NCI-H526 treated with DMSO at 0.1 percent for 48 hours (cell line): ENCODE measurements at regions not wholly inside any gene's neighbourhood (a gene's known extent, or its start where the extent isn't known, plus 50 kb on each side); places are given as distances from the start of the nearest gene placed in this dataset.
"Not testable (repeated sequence)": the region's sequence is repeated elsewhere in the genome, so short reads cannot be mapped to it uniquely, and the experiment has no call there.

ENCODE experiments used
- DNase-seq: peaks from one replicate; lab custom pipeline; 2025; lab: John Stamatoyannopoulos, UW

GRCh38 chr2:208686665-208687064 is 280.1 kb downstream of the PTH2R start:
- no peak for DNase-seq

GRCh38 chr2:208687720-208688119 is 281.1 kb downstream of the PTH2R start:
- not testable (repeated sequence) for DNase-seq

- DNase-seq = no peak
These were observed 291.5 kb downstream of the PTH2R start for GRCh38 chr2:208698114-208698513.

GRCh38 chr2:208708486-208708885 is 301.9 kb downstream of the PTH2R start:
- no peak for DNase-seq

- no peak for DNase-seq
These were observed 305.0 kb downstream of the PTH2R start for GRCh38 chr2:208711598-208711997.

- no peak for DNase-seq
These were observed 306.6 kb downstream of the PTH2R start for GRCh38 chr2:208713066-208713745.

- no peak for DNase-seq
These were observed 312.2 kb downstream of the PTH2R start for GRCh38 chr2:208718828-208719227.

GRCh38 chr2:208722731-208723130 is 316.1 kb downstream of the PTH2R start:
- no peak for DNase-seq

- no peak for DNase-seq
These were observed 318.7 kb downstream of the PTH2R start for GRCh38 chr2:208725280-208725679.

- DNase-seq = no peak
These were observed 319.6 kb downstream of the PTH2R start for GRCh38 chr2:208726242-208726641.

GRCh38 chr2:208751663-208752415 is 345.2 kb downstream of the PTH2R start:
- DNase-seq = not testable (repeated sequence)

- DNase-seq = no peak
These were observed 350.8 kb downstream of the PTH2R start for GRCh38 chr2:208757364-208757763.

GRCh38 chr2:208773074-208773473 is 366.5 kb downstream of the PTH2R start:
- not testable (repeated sequence) for DNase-seq

- no peak for DNase-seq
These were observed 374.6 kb downstream of the PTH2R start for GRCh38 chr2:208781166-208781565.

- no peak for DNase-seq
These were observed 375.5 kb downstream of the PTH2R start for GRCh38 chr2:208782097-208782496.

- no peak for DNase-seq
These were observed 376.6 kb downstream of the PTH2R start for GRCh38 chr2:208783184-208783583.

- DNase-seq = not testable (repeated sequence)
These were observed 378.2 kb downstream of the PTH2R start for GRCh38 chr2:208784774-208785173.

GRCh38 chr2:208791257-208791656 is 384.7 kb downstream of the PTH2R start:
- no peak for DNase-seq

GRCh38 chr2:208792766-208793165 is 386.2 kb downstream of the PTH2R start:
- DNase-seq = no peak

GRCh38 chr2:208793434-208793833 is 386.8 kb downstream of the PTH2R start:
- no peak for DNase-seq

GRCh38 chr2:208794288-208794975 is 387.8 kb downstream of the PTH2R start:
- DNase-seq = no peak

- DNase-seq = no peak
These were observed 392.1 kb downstream of the PTH2R start for GRCh38 chr2:208798698-208799097.

- no peak for DNase-seq
These were observed 392.8 kb downstream of the PTH2R start for GRCh38 chr2:208799397-208799796.
